GM21717 (cell line): ENCODE measurements at regions not wholly inside any gene's neighbourhood (a gene's known extent, or its start where the extent isn't known, plus 50 kb on each side); places are given as distances from the start of the nearest gene placed in this dataset.
"Not testable (repeated sequence)": the region's sequence is repeated elsewhere in the genome, so short reads cannot be mapped to it uniquely, and the experiment has no call there.

Experiments
- ATAC-seq: cut with Tn5 transposase; IDR thresholded peaks from one replicate; pipeline ENCODE4 v1.9.1; 2021; ENCODE audit warnings: mild to moderate bottlenecking, moderate library complexity; ENCODE audit not compliant: unreplicated experiment

- ATAC-seq, result no peak
Measured at GRCh38 chr5:57917004-57917403, 434.4 kb upstream of the ACTBL2 start.

DNA sequence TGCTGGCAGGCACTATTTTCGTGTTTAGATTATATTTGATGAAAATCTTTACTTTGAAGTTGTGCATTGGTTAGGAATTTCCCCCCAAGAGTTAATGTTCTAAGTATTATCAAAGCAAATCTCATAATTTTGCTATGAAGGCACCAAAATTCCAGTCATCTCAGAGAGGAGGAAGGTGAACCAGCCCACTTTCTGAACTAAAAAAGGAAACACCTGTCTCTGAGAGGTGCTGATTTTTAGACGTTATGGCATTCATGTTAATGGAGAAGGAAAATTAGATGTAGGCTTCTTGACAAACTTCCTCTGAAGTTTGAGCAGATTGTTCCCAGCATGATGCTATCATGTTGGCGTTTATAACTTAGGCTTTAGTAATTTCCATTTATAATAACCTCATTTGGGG, 432.9 kb upstream of the ACTBL2 start:
- ATAC-seq, result no peak

GRCh38 chr5:57911438-57911837, 428.8 kb upstream of the ACTBL2 start:
- no peak for ATAC-seq

DNA sequence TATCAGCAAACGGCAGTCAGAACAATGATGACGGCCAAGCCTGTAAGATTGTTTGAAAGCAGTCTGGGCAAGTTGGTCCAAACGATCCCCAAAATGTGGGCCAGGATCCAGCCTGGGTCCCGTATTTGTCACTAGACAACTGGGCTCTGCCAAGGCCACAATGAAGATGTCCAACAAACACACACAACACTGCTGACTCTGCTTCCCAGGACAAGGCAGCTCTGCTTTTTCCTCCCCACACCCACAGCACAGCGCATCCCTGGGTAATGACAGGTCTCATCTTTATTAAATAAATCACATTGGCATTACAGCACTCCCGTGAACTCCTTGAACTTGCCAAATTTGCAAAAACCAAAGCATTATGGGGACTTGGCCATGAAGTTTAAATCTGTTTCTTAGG, 424.1 kb upstream of the ACTBL2 start:
- ATAC-seq, result no peak

DNA sequence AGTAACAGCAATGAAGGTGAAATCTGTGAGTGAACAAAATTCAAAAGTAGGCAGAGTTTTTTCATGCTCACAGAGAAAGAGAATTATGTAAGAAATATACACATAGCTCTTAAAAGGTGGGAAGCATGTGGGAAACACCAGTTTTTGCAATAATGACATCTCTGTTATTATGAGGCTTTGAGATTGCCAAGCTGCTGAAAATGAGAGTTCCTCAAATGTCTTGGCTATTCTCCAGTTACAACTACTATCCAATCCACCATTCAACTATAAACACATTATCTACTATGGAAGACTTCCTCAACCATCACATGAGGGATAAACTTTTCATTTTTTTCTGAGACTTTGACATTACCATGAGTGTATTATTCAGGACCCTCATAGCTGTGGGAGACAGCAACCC, 420.8 kb upstream of the ACTBL2 start:
- ATAC-seq, result no peak

GRCh38 chr5:57902095-57902494, 419.5 kb upstream of the ACTBL2 start:
- ATAC-seq, result no peak

- ATAC-seq, result no peak
Measured at GRCh38 chr5:57900381-57900944, 417.9 kb upstream of the ACTBL2 start.

GRCh38 chr5:57896576-57896975, 414.0 kb upstream of the ACTBL2 start:
- no peak for ATAC-seq

DNA sequence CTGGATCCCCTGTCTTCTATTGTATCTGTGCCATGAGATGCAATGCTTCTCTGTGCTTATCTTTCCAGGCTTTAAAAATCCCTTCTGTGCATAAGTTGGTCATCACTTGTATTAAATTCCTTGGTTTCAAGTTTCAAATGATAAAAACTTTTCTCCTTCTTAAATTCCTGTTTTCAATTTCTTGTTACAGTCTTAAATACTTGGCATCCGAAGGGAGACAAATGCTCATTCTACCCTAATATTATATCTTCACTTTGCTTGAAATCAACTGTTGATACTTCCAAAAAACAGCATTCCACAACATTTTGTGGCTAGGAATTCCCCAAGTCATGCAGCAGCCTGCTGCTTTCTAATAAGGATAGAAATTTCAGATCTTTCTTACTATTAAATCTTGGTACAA, 413.2 kb upstream of the ACTBL2 start:
- ATAC-seq, result no peak

- ATAC-seq, result no peak
Measured at GRCh38 chr5:57893926-57894325, 411.3 kb upstream of the ACTBL2 start.

DNA sequence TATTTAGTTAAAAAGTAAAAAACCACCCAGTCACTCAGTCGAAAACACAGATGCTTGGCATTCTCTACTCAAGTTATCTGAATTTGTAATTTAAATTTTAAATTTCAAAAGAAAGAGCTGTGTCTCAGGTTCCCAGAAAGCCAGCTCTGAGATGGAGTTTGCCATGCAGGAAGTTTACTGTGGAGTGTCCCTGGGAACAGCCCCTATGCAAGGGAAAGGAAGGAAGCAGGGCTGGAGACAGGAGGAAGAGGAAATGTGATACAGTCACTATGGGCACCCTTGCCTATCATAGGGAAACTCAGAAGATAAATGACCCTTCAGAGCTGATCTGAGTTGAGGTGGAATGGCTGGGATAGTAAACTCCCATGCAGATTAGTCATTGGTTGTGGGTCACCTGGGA, 408.8 kb upstream of the ACTBL2 start:
- no peak for ATAC-seq

GRCh38 chr5:57889558-57889957, 406.9 kb upstream of the ACTBL2 start:
- no peak for ATAC-seq

DNA sequence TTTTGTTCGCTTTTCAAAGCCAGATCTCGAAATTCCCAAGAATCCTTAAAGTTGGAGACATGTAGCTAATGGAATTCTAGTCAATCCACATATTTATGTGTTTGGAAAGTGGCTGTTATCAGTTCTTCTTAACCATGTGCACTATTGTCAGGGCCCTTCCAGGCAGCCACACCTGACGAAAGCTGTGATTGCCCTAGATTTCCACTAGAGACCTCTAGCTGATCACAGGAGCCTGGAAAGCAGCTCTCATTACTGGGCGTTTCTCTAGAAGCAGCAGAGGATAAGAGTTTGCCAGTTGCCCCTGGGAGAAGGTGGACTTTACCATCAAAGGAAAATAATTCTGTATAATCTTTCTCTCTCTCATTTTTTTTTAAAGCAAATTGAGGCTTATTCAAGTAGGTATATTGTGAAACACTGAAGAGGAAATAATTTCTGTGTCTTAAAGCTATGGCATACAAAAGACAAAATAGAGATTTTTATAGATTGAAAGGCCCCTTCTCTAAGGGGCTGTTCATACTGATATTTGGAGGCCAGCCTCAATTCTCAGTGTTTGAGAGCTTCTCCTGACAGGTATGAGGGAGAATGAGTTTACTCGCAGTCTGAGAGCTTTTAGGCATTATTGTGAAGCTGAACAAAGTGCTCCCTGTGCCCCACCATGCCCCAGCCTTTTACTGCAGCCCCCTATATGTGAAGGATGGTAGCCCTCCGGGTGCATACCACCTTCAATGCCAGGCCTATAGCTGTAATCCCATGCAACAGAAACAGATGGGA, 405.4 kb upstream of the ACTBL2 start:
- no peak for ATAC-seq

DNA sequence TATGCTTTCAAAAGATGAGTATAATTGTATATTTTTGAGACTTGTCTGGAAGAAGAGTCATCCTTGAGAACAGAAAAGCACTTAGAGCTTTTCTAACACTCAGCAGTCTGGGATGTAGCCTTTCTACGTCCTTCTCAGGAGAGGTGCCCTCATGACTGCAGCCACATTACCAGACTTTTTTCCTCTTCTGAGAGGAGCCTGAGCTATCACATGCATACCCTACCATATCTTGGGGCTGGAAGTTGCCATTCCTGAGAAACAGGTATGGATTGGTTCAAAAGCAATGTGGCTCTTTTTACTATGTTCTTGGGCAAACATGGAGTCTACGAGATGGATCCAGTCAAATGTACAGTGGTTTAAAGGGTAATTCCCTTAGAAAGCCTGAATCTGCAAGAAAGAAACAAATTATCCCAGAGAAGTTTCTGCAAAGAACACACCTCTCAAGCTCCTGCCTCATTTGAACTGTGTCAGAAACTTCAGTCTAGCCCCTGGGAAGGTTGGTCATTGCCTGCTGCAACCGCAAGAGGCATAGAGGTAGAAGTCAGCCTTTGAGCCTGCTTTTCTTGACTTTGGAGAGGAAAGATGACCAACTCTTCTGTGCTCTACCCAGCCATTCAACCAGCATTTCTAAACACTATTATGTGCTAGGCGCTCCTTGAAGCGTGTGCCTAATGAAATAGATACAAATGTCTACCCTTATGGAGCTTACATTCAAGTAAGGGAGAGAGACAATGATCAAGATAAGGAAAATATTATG, 401.9 kb upstream of the ACTBL2 start:
- no peak for ATAC-seq

DNA sequence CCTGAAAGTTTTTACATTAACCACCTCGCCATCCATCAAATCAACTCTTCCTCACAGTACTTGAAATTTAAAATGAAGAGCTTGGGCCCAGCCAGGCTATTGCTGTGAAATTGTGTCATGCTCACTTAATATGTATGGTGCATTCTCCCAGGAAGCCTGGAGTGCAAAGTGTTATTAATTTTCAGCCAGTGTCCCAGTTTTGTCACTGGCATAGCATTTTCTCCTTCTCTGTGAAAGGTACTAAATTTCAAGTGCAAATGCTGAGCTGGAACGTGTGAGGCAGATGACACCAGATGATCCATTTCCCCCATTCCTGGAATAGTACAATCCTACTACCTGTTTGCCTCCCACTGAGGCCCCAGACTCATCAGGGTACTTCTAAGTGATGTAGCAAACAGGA, 397.6 kb upstream of the ACTBL2 start:
- ATAC-seq, result no peak

- no peak for ATAC-seq
Measured at GRCh38 chr5:57878301-57878722, 395.7 kb upstream of the ACTBL2 start.

DNA sequence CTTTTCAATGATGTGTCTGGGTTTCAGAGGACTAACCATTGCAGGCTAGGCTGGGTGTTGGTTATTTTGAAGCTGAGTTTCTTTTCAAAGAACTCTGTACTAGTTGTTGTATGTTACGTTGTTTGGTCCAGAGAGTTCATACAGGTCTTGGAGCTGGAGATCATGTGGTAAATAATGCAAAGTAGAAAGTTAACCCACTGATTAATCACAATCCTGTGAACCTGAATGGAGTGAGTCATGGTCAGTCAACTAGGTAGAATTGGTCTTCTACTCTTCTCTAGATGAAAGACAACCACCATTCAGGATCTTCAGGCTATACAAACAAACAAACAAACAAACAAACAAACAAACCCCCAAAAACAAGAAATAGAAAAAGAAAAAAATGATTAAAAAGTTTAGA, 388.9 kb upstream of the ACTBL2 start:
- ATAC-seq, result no peak

- not testable (repeated sequence) for ATAC-seq
Measured at GRCh38 chr5:57870267-57870666, 387.7 kb upstream of the ACTBL2 start.

DNA sequence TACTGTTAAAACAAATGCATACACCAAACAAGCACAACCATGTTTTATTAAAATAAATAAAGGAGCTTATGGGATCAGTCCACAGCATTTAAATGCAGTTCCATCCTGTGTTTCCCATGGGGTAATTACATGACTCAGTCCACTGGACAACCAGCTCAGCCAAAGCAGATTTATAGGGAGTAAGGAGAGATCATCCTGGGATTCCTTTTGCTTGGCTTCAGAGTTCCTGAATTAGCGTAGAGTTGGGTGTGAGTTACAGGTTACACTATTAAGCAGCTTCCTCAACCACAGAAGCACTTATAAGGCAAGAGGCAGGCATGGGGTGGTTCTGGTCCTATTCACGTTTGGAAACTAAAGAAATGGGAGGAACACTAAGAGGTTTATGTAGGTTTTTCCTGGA, 381.1 kb upstream of the ACTBL2 start:
- ATAC-seq, result no peak

DNA sequence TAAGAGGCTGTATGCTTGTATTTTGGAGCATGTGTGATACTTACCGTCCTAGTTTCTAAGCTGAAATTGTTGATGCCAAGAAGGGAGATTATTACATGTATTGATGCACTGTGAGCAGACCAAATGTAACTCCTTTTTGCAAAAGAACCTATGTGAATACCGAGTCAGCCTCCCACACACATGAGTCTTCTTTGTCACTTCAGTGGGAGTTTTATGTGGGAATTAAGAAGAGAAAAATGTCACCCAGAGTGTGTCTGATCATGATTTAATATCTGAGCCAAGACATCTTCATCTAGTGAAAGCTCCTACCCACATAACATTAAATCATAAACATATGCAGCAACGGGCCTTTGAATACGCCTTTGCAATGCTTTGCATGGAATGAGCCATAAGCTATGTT, 380.3 kb upstream of the ACTBL2 start:
- ATAC-seq, result no peak

DNA sequence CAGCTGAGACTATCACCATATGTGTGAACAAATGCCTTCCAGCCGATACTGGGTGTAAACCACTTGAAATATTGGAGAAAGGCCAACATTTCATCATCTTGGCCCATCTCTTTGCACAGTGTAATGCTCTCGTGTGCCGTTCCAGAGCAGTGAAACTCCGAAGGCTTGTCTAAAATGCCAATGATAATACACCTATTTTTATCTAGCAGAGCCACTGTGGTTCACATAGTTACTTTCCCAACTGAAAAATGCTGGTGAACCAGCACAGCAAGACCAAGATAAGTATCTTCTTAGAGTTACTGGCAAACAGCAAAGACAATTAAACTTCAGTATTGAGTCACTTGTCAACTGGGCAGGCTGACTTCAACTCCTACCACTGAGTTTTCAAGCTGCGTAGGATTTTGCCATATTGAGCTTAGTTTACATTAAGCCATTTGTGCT, 379.9 kb upstream of the ACTBL2 start:
- no peak for ATAC-seq

GRCh38 chr5:57859626-57860025, 377.0 kb upstream of the ACTBL2 start:
- no peak for ATAC-seq
